ENCODE measurements at regions not wholly inside any gene's neighbourhood (a gene's known extent, or its start where the extent isn't known, plus 50 kb on each side); places are given as distances from the start of the nearest gene placed in this dataset.
"Not testable (repeated sequence)": the region's sequence is repeated elsewhere in the genome, so short reads cannot be mapped to it uniquely, and the experiment has no call there.

GRCh38 chr4:81724925-81725329, 253.2 kb upstream of the RASGEF1B start:
- no peak for TF ChIP-seq CTCF (IDR thresholded peaks at IDR 0.05; ENCODE audit: extremely low read depth, missing control alignments)
- DNase-seq (ENCODE audit: low spot score): peak; percentile 20

- DNase-seq (ENCODE audit: low spot score): no peak
- no peak for TF ChIP-seq CTCF (IDR thresholded peaks at IDR 0.05; ENCODE audit: extremely low read depth, missing control alignments)
Measured at GRCh38 chr4:81723927-81724587, 252.3 kb upstream of the RASGEF1B start.

GRCh38 chr4:81723019-81723884, 251.5 kb upstream of the RASGEF1B start:
- DNase-seq (ENCODE audit: low spot score): no peak
- TF ChIP-seq CTCF (IDR thresholded peaks at IDR 0.05; ENCODE audit: extremely low read depth, missing control alignments): no peak

GRCh38 chr4:81722290-81722851, 250.7 kb upstream of the RASGEF1B start:
- no peak for DNase-seq (ENCODE audit: low spot score)

GRCh38 chr4:81715757-81716156, 244.1 kb upstream of the RASGEF1B start:
- TF ChIP-seq CTCF (IDR thresholded peaks at IDR 0.05; ENCODE audit: extremely low read depth, missing control alignments): no peak
- DNase-seq (ENCODE audit: low spot score): no peak

More at GRCh38 chr4:81722290-81722851, 250.7 kb upstream of the RASGEF1B start:
- TF ChIP-seq CTCF (IDR thresholded peaks at IDR 0.05; ENCODE audit: extremely low read depth, missing control alignments): no peak

- not testable (repeated sequence) for DNase-seq (ENCODE audit: low spot score)
Measured at GRCh38 chr4:81715357-81715756, 243.7 kb upstream of the RASGEF1B start.

GRCh38 chr4:81714291-81714690, 242.6 kb upstream of the RASGEF1B start:
- TF ChIP-seq CTCF (IDR thresholded peaks at IDR 0.05; ENCODE audit: extremely low read depth, missing control alignments): no peak
- no peak for DNase-seq (ENCODE audit: low spot score)
